ENCODE measurements at regions not wholly inside any gene's neighbourhood (a gene's known extent, or its start where the extent isn't known, plus 50 kb on each side); places are given as distances from the start of the nearest gene placed in this dataset.

DNA sequence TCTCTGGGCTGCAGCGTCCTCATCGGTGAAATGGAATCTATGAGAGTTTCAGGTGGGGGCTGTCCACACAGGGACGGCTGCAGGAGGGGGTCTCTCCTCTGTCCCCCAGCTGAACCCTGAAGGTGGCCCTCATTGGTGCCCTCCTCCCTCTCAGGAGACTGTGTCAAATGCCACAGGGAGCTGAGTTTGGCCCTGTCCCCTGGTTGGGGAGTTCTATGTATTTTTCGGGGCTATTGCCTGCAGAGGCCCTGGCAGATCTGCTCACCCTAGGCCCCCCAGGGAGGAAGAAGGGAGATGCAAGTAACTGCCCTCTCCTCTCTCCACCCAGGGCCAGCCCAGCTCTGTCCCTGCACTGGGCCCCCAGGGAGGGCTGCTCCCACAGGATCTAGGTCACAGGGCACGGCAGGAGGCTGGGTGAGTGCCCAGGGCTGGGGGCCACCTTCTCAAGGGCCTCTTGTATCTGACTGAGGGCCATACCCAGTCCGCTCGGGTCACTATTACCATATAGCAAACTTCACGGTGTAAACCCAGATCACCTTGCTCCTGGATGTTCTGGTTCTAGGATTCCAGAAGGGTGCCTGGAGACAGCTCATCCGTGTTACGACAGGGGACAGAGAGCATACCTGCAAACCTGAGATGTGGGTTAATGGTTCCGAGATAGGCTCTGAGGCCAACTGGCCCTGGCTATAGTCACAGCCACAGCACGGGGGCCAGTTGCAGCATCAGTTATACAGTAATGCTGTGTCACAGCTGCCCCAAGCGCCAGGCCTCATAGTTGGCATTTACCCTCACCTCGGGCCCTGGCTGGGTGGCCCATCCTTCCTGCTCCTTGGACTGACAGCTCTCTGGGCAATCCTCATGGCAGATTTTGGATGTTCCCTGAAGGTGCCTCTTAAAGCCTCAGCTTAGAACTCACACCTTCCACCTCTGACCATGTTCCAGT lies 102.4 kb upstream of the PRR23E start:
- DNase-seq, result no peak

DNA sequence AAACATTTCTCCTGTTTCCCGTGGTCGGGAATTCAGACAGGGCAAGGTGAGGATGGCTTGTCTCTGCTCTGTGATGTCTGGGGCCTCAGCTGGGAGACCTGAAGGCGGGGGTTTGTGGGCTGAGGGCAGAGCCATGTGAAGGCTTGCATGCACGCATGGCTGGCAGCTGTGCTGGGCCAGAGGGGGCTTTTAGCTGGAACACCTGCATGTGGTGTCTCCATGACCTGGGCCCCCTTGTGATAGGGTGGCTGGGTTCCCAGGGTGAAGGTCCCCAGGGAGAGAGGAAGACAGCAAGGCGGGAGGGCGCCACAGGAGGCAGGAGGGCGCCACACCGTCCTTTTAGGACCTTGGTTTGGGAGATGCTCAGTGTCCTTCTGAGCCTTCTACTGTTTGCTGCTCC lies 101.6 kb upstream of the PRR23E start:
- DNase-seq, result no peak

DNA sequence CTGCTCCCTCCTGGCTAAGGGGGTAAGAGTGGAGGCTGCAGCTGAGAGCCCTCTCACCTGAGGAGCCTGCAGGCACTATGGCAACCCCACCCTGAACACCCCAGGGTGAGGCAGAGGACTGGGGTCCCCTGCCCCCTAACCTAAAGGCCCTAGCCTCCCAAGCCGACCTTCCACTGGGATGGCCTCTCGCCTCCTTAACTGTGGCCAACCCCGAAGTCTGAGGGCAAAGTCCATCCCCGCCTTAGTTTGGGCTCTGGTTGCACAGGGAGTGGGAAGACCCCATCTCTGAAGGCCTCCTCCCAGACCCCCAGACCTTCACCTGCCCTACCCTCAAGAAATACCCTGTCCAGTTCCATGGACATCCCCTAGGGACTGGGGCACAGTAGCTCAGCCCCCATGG lies 100.6 kb upstream of the PRR23E start:
- no peak for DNase-seq

DNA sequence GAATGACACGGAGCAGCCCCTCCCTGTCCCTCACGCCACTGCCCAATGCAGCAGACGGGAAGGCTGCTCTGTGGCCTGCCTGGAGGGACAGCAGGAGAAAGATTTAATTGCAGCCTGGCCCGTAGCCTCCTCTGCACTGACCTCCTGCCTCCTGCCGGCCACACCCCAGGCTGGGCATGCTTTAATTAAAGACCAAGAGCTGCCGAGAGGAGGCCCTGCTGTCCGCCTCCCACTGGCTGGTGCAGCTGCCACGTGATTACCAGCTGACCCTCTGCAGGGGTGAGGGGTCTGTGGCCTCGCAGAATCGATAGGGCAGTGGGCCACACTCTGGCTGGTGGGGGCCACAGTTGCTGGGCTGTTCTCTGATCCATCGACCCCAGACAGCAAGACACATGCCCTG lies 100.2 kb upstream of the PRR23E start:
- no peak for DNase-seq

DNA sequence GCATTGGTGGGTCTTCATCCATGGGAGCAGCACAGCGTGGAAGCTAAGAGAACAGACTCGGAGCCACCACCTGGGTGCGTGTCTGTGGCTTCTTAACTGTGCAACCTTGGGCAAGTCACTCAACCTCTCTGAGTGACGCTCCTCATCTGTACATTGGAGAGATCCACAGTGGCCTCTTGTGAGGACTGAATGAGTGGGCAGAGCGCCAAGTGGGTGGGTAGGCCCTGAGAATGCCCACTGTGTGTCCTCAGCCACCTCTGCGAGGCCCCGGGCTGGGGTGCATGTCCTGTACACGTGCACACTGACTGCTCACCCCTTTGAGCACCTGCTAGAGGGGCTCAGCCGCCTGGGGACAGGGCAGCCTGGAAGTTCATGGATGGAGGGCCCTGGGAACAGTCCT lies 99.6 kb upstream of the PRR23E start:
- DNase-seq, result no peak

DNA sequence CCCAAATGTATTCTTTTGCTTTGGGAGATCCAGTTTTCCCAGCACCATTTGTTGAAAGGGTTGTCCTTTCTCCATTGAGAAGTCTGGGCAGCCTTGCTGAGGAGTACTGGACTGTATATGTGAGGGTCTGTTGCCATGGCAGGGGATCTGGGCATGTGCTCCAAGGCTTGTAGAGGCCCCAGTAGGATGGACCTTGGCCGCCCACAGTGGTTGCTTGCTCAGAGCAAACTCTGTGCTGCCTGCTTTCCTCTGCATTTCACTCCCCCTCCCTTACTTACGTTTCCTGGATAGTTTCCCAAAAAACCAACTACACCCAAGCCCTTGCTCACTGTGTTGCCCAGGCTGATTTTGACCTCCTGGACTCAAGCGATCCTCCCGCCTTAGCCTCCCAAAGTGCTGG lies 97.2 kb upstream of the PRR23E start:
- no peak for DNase-seq

DNA sequence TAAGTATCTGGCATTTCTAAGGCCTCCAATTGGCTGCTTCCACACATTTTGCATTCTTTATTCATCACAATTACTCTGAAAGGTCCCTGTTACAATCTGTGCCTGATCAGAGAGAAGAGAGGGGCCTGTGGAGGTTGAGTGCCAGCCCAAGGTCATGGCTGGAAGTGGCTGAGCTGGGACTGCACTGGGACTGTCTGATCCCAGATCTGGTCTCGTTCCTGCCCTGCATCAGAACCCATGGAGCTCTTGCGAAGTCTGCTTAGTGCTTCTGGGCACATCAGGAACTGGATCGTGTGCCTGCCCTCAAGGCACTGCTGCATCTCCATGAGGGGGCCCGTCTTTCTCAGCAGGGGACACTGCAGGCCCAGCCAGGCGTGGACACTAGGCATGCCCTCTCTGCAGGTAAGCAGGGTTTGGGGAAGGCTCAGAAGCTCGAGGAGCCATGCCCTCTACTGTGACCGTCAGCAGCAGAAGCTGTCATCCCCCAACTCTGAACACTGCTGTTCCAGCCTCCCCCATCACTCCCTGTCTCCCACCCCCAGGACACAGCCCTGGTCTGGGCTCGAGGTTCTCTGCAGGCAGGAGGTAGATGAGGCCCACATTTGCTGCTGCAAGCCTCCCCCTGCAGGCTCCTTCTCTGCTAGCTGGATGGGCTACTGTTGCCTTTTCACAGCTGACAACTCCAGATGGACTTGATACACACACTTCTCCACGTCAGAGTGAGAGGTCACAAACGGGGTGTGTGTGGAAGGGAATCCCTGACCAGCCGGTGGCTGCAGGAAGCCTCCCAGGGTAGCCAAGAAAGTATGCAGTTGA lies 96.5 kb upstream of the PRR23E start:
- DNase-seq, result no peak

DNA sequence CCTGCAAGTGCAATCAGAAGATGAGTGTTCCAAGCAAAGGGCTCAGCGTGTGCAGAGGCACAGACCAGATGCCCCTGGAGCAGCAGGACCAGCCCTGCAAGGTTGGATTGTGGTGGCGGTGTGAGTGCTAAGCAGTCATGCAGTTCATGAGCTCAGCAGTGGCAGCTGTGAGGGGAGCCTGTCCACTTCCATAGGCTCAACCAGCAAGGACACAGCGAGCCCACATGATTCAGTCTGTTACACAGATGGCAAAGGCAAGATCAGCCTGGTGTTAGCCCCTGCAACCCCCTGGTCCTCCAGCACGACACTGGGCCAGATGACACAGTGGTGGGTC lies 95.9 kb upstream of the PRR23E start:
- DNase-seq, result no peak

DNA sequence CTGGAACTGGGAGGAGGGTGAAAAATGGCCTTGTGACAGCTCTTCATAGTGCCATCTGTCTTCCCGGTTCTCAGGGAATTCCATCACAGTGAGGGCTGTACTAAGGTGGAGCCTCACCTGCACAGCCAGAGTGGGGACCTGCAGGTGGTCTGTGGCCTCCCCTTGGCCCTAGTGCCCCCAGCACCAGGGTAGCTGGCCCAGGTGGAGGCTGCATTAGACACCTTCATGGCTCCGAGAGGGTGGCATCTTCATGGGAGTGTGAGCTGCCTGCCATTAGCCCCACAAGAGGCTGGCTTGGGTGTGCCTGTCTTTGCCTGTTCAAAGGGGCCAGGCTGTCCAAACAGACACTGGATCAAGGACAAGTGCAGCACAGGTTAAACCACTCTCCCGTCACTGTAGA lies 95.5 kb upstream of the PRR23E start:
- no peak for DNase-seq

DNA sequence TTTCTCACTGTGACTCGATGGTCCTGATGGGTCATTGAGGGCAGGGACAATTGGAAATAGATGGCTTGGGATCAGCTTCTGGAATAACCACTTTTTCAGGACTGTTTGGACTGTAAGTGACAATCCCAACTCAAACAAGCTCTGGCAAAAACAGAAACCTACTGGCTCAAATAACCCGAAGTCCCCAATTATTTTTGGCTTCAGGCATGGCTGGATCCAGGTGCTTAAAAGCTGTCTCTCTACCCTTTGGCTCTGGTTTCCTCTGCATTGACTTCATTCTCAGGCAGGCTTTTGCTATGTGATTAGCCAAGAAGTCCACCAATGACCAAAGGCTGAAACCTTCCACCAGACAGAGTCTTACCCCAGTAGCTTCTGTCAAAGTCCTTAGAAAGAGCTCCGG lies 92.9 kb upstream of the PRR23E start:
- DNase-seq, result no peak

DNA sequence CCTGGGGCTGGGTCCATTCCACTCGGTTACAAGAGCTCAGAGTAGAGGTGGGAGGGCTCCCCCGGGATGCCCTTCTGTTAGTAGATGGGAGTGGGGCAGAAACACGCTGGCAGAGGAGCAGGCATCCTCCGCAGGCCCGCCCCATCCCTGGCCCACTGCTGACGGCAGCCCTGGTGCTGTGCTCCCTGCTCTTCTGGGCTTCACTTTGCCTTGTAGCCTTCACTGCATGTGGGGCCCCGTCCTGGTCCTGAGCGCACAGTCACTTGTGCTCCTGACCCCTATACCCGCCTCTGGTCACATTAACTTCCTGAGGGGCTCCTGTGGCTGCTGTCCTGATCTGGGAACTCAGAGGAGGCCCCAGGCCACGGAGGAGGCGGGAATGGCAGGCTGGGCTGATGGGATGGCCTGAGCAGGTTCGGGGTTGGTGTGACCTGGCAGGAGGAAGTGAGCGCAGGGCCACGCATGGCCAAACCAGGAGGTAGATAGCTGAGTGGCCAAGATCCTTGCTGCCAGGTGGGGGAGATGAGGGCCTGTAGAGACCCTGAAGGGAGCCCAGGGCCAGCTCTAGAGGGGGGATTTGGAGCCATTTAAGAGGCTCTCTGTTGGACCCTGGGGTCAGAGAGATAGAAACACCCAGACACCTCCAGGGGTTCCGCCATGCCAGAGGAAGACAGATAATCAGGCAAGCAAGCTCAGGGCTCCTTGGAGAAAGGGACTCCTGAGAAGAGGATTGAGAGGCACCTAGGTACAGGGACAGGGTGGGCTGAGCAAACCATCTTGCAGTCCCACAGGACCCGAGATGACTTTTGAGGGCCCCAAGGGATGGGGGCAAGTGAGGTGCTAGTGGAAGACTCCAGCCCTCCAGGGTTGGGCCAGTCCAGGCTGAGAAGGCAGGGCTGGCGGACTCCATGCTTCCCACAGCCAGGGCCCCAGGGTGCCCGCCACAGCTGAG lies 92.2 kb upstream of the PRR23E start:
- no peak for DNase-seq

DNA sequence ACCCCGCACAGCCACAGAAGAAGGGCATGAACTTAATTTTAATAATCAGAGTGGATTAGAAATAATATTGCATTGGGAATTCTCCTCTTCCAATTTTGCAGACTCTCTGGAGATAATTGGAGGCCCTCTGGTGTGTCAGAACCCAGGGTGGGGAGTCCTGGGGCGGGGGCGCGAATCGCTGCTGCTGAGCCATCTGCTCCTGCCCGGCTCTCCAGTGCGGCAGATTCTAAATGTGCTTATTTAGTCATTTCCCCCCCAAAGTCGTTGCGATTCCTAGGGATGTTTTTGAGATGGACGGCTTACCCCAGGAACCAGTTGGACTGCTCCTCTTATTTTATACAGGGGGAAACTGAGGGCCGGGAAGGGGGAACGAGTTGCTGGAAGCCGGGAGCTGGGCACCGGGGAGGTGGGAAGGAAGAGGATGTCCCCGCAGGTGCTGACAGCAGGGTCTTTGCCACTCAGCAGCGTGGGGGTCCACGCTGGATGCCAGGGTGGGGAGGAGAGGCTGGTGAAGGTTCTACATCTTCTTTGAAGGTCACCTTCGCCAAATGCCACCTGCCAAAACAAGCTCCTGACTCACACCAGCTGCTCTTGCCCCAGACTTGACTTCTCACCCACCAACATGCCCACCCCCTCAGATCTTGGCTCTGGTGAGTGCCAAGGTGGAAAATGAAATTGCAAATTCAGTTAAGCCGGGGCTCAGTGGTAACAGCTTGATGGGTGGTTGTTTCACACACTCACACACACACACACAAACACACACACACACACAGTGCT lies 91.3 kb upstream of the PRR23E start:
- no peak for DNase-seq

DNA sequence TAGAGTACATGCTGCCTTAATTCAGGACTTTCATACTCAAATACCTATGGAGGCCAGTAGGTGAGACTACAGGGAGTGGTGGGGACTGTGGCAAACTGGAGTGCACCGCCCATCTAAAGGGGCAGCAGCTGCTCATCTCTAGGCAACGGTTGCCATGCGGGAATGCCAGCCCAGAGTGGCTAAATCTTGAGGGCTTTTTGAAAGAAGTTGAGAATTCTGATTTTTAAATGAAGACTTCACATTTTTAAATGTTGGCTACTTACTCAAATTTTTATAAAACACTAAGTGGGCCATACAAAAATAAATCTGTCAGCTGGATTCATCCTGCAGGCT lies 90.8 kb upstream of the PRR23E start:
- no peak for DNase-seq

DNA sequence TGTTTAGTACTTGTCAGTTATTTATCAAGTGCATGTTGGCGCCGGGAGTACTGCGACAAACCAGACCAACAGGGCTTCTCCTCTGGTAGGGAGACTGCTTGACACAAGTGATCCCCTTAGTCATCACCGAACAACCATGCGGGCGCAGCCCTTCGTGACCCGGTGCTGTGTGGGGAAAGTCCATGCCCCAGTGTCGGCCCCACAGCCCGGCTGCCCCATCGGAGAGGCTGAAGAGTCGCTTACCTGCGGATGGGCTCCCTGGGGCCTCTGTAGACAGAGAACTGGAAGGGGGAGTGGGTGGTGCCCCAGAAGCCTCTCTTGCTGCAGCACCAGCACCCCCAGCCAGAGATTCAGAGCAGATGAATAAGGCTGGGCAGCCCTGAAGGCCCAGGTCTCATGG lies 90.3 kb upstream of the PRR23E start:
- no peak for DNase-seq

DNA sequence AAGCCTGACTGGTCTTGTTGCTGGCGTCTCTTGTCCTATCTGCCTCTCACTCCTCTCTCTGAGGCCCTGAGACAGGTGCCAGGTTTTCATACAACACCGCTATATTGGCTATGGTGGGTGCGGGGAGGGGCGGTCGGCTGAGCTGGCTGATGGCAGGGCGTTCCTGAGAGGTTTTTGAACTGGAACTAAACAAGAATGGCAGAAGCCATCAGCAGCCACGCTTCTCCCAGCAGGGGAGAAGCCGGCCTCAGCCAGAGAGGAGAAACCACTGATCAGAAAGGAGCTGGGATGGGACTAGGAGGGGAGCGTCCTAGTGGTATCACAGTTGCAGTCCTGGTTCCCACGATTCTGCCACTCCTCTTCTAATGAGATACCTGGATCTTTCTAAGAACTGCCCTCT lies 89.9 kb upstream of the PRR23E start:
- no peak for DNase-seq

DNA sequence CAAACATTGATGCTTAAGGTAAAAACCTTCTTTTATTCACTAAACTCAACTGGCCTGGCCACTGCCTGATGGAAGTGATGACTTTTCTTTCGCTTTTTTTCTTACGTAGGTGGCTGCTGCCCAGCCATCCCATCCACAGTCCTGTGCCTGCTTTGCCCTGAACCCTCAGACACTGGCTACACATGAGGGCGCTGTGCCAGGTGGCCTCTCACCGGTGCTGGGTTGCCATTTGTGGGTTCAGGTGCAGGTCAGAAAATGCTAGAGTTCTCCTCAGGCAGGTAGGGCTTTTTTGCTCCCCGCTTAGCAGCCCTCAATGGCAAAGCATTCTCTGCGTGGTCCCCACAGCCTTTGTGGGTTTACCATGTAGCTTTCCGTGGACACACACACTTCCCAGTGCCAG lies 88.3 kb upstream of the PRR23E start:
- DNase-seq, result no peak

DNA sequence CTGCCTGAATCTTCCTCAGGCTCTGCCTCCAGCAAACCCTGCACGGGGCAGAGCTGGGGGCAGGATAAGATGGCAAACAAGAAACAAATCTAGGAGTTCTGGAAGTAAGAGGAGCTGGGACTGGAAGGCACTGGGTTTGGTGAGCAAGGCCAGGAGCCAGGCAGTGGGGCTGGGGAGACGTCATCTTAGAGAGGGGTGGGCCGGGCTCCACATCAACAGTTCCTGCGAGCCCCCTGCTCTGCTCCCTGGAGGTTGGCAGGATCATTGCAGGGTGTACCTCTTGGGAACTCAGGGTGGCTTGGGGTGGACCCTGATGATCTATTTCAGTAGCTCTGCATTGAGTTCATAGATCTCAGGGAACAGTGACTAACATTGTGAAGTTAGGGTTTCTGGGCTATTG lies 87.3 kb upstream of the PRR23E start:
- DNase-seq, result no peak

DNA sequence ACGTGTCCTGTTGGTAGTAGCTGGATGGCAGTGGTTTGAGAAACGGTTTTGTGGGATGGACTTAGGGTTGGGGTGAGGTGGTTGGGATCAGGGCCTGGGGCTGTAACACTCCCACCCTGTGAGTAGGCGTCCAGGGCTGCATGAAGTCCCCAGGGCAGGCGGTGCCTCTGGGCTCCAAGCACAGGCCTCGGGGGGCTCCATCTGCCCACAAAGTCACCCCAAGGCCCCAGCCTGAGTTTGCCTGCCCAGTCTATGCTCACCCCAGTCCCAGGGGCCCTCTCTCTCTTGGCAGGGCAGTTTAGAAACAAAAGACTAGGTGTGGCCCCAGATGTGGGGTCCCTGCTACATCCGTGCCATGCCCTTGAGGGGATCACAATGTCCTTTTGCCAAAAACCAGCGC lies 86.9 kb upstream of the PRR23E start:
- DNase-seq, result no peak

DNA sequence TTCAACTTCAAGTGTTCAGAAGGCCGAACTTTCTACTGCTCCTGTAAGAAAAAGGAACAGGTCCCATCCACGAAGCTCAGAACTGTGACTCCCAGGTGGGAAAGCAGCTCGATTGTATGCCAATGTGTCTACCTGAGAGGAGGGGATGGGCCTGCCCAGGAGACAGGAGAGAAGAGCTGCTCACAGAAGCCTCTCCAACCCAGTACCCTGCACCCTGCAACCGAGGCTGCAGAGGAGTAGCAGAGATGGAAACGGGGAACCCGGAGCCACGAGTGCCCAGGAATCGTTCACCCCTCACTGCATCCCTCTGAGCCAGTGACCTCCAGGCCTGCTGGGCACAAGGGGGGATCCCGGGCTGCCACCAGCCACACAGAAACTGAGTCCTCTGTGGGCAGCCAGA lies 86.5 kb upstream of the PRR23E start:
- DNase-seq, result no peak

DNA sequence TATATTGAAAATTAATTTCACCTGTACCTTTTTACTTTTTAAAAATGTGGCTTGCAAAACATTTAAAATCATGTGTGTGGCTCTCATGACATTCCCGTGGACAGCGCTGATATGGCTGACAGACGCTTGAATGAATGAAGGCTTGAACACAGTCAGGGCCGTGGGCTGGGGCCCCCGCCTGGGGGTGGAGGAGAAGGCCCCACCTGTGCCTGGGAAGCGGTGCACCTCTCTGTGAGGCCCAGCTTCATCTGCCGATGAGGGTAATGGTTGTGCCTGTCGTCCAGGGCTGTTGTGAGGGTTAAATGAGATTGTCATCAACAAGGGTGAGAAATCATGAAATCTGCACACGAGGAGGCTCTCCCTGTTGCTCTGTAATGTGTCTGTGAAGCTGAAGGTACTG lies 85.9 kb upstream of the PRR23E start:
- DNase-seq, result no peak

DNA sequence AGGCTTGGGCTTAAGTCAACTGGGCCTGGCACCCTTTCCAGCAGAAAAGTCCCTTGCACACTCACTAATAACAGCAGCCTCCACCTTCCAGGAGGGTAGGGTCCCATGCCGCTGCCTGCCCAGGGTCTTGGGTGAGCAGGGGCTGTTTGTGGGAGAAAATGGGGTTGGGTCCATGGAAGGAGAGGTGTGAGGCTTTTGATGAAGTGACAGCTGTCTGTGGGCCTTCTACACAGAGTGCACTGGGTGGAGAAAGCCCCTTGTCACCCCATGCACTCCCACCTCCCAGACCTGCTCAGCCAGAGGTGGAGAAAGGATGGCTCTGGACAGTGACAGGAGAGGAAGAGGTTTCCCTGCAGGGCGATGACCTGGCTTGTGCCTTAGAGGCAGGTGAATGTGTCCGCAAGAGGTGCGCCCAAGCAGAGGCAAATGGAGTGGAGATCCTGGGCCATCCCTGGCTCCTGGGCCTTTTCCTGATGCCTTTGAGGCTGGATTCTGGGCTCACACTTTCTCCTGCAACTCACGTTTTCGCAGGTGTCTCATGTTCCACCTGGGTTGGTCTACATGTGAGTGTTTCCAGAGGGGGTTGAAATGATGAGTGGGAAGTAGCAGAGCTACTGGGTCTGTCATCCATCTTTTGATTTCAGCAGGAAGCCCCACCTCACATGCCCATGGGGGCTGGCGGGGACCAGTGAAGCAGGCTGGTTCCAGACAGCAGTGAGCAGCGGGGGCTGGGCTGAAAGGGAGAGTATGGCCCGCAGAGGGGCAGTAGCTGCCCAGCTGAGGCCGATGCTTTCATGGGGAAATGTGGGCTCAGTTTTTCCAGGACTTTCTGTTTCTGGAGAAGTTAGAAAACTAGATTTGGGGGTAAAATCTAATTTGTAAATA lies 85.2 kb upstream of the PRR23E start:
- no peak for DNase-seq

DNA sequence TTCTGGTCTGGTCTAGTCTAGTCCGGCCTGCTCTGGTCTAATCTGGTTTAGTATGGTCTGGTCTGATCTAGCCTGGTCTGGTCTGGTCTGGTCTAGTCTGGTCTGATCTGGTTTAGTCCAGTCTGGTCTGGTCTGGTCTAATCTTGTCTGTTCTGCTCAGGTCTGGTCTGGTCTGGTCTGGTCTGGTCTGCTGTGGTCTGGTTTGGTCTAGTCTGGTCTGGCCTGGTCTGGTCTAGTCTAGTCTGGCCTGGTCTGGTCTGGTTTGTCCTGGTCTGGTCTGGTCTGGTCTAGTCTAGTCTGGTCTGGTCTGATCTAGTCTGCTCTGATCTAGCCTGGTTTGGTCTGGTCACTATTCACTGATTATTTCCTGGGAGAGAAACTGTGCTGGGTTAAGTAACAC lies 84.1 kb upstream of the PRR23E start:
- DNase-seq, result no peak

All from right hindlimb (tissue), 1 donor.